ENCODE measurements at regions not wholly inside any gene's neighbourhood (a gene's known extent, or its start where the extent isn't known, plus 50 kb on each side); places are given as distances from the start of the nearest gene placed in this dataset.

- TF ChIP-seq CTCF (conservative IDR thresholded peaks at IDR 0.05; ENCODE audit: low read depth, low read length) (no peak), EZH2 (IDR thresholded peaks at IDR 0.05; ENCODE audit: borderline replicate concordance, low read depth, low read length, poor library complexity, severe bottlenecking) (no peak)
Observed at GRCh38 chr22:45067731-45068130, 57.9 kb upstream of the PHF21B start.

Data from A673 (cell line).